ENCODE measurements at regions not wholly inside any gene's neighbourhood (a gene's known extent, or its start where the extent isn't known, plus 50 kb on each side); places are given as distances from the start of the nearest gene placed in this dataset.
A peak's percentile ranks its signal among the peaks of the same experiment; 100 is the strongest.
"Not testable (repeated sequence)": the region's sequence is repeated elsewhere in the genome, so short reads cannot be mapped to it uniquely, and the experiment has no call there.

DNA sequence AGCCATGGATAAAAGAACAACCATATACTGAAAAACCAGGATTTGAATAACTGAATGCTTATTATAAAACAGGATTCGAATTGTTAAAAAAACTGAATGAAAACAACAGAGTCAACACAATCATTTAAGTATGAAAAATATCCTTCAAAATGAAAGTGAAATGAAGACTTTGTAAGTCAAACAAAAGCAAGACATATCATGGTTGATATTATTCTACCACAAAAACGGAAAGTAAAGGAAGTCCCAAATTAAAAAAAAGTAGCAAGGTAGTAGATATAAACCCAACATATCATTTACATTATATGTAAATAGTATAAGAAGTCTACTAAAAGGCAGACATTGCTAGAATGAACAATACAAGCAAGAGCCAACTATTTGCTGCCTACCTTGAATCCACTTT lies 63.1 kb upstream of the POTEC start:
- DNase-seq (ENCODE audit: low read depth); in situ Hi-C loops (cut with HindIII; ENCODE audit: low pct_unique_long_range_greater_than_20kb, low sequenced_read_pairs): not testable (repeated sequence)

DNA sequence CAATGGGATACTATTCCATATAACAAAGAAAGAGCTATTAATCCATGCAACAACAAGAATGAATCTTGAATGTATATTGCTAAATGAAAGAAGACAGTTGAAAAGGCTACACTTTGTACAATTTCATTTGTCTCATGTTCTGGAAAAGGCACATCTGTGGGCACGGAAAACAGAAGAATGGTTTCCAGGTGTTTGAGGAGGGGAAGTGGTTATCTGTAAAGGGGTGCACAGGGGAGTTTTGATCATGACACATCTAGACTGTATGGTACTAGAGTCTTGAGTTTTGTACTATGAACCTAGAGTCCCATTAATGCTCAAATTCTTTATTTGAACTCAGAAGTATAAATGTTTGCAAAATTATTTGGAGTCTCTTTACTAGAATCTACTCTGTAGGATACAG lies 64.0 kb upstream of the POTEC start:
- DNase-seq (ENCODE audit: low read depth); in situ Hi-C loops (cut with HindIII; ENCODE audit: low pct_unique_long_range_greater_than_20kb, low sequenced_read_pairs): not testable (repeated sequence)

DNA sequence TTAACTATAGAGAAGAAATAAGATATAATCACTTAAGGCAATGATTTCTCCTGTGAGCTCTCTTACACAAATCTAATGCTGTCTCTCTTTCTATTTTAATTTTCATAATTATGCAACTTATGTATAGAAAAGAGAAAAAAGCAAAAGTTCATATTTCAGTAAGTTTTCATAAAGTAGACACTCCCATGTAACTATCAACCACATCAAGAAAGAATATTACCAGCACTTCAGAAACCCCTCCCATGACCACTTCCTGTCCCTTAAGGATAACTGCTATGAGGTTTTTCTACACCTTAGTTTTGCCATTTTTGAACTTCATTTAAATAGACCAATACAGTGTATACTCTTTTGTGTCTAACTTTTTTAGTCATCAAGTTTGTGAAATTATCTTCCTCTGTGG lies 69.0 kb upstream of the POTEC start:
- DNase-seq (ENCODE audit: low read depth); in situ Hi-C loops (cut with HindIII; ENCODE audit: low pct_unique_long_range_greater_than_20kb, low sequenced_read_pairs): not testable (repeated sequence)

GRCh38 chr18:14614485-14614884 lies 71.1 kb upstream of the POTEC start:
- in situ Hi-C loops (cut with HindIII; ENCODE audit: low pct_unique_long_range_greater_than_20kb, low sequenced_read_pairs); DNase-seq (ENCODE audit: low read depth): not testable (repeated sequence)

DNA sequence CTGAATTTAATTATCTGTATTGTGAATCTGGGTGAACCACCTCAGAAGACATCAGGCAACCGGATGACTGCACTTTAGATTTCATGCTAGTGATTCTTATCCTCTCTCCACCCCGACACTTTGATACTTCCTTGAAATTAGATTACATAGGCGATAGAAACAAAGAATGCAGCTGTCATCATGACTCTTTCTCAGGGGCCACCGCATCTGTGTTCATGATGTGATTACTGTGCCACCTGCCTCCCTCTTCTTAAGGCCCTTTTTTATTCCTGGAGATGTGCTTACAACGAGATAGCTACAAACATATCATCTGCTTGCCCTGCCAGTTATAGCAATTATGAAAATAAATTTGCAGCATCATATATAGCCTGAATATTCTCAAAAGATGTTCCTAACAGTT lies 83.9 kb upstream of the POTEC start:
- DNase-seq (ENCODE audit: low read depth); in situ Hi-C loops (cut with HindIII; ENCODE audit: low pct_unique_long_range_greater_than_20kb, low sequenced_read_pairs): not testable (repeated sequence)

- DNase-seq (ENCODE audit: low read depth); in situ Hi-C loops (cut with HindIII; ENCODE audit: low pct_unique_long_range_greater_than_20kb, low sequenced_read_pairs): not testable (repeated sequence)
These were observed 85.1 kb upstream of the POTEC start for GRCh38 chr18:14628323-14628978.

DNA sequence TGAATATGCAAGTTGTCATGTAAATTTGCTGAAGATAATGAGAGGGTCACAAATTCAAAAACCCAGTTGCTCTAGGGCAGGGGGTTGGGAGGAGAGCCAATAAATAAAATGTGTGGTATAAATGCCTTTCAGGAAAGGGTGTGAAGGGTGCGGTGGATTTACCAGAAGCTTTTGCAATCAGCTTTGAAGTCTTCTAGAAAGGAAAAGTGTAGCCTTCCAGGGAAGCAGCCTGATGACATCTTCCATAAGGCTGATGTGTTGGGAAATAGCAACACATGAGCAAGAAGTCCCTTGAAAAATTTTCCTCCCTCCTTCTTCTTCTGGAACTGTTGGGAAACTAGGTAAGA lies 85.6 kb upstream of the POTEC start:
- DNase-seq (ENCODE audit: low read depth); in situ Hi-C loops (cut with HindIII; ENCODE audit: low pct_unique_long_range_greater_than_20kb, low sequenced_read_pairs): not testable (repeated sequence)

DNA sequence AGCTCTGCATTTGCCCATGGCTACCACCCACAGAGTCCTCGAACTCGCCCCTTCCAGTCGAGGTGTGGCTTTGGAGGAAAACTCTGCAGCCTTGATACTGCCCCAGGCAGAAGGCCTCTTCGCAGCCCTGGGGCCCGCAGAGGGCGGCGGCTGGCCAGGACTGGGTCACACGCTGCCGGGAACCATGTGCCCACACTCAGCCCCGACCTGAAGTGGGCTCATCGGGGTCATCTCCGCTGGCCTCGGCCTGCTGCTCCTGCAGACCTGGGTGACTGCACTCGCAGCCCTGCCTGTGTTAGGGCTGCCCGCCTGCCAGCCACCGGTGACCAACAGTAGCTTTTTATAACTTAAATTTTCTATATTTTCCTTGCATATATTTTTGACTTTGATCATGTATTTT lies 89.6 kb upstream of the POTEC start:
- in situ Hi-C loops (cut with HindIII; ENCODE audit: low pct_unique_long_range_greater_than_20kb, low sequenced_read_pairs); DNase-seq (ENCODE audit: low read depth): not testable (repeated sequence)

DNA sequence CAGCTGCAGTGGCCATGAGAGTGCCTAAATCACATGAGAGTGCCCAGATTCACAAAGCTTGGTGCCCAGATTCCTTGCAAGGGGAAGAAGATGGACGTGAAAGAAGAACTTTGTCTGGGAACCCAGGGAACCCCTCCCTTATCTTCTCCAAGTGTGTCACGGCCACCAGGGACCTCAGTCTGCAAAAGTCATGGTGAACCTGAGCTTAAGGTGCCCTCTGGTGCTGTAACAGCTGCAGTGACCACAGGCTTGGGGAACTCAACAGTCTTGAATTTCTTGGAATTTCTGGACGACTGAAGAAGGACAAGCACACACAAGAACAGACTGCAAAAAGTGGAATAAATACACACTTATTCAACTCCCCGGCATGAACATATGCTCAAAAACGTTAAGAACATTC lies 94.6 kb upstream of the POTEC start:
- DNase-seq (ENCODE audit: low read depth); in situ Hi-C loops (cut with HindIII; ENCODE audit: low pct_unique_long_range_greater_than_20kb, low sequenced_read_pairs): not testable (repeated sequence)

GRCh38 chr18:14641121-14641520 lies 97.7 kb upstream of the POTEC start:
- DNase-seq (ENCODE audit: low read depth); in situ Hi-C loops (cut with HindIII; ENCODE audit: low pct_unique_long_range_greater_than_20kb, low sequenced_read_pairs): not testable (repeated sequence)

DNA sequence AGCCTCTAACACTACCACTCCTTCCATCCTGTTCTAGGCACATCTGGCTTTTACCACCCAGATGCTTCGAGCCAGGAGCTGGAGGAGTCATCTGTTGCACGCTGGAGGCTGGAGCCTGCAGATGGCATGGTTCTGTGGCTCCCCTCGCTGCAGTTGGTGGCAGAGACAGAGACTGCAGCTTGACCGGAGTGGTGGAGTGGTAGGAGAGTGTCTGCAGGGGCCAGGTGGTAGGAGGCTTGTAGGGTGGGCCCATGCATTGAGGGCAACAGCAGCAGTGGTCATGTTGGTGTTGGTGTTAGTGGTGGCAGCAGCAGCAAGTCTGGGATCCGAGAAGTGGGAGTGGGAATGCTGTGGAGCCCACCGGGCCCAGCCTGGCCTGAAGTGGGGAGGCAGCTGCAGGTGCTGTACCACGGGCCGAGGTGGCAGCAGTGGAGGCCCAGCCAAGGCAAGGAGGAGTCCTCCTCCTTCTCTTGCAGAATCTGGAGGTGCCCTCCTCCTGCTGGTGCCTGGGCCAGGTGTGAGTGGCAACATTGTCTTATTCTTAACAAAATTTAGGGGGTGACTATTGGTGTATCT lies 100.4 kb upstream of the POTEC start:
- in situ Hi-C loops (cut with HindIII; ENCODE audit: low pct_unique_long_range_greater_than_20kb, low sequenced_read_pairs); DNase-seq (ENCODE audit: low read depth): not testable (repeated sequence)

DNA sequence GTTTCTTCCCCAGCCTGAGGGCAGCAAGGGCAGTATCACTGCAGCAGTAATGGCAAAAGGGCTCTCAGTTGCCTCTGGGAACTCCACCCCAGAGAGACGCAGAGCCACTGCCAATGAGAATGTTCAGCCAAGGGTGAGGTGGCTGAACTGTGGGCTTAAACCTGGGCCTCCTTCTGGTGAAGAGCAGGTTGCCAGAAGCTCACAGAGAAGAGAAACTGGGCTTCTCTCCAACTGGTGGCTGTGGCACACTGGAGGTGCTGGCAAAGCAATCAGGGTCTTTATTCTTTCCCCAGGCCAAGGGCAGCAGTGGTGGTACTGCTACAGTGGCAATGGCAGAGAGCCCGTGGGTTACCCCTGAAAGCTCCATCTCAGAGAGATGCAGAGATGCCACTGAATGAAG lies 54.9 kb upstream of the ANKRD30B start:
- in situ Hi-C loops (cut with HindIII; ENCODE audit: low pct_unique_long_range_greater_than_20kb, low sequenced_read_pairs), result not testable (repeated sequence)

DNA sequence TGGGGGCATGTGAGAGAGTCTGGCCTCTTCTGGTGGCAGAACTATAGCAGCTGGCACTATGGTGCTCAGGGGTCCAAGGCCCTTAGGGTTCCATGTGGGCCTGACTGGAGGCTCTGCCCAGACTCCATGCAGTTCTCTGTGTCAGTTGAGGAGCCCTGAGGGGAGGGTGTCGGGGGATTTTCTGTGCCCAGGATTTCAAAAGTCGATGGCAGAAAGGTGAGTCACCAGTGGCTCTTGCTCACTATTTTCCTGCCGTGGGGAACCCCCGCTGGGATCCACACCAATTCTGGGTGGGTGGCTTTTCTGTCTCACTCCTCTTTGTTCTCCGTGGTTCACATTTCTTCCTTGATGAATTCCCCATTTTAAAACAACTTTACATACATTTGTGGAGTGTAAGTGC lies 54.1 kb upstream of the ANKRD30B start:
- in situ Hi-C loops (cut with HindIII; ENCODE audit: low pct_unique_long_range_greater_than_20kb, low sequenced_read_pairs); DNase-seq (ENCODE audit: low read depth): not testable (repeated sequence)

More for the DNA sequence above, 54.9 kb upstream of the ANKRD30B start:
- not testable (repeated sequence) for DNase-seq (ENCODE audit: low read depth)

GRCh38 chr18:14698006-14698405 lies 50.0 kb upstream of the ANKRD30B start:
- peak; percentile 39 for DNase-seq (ENCODE audit: low read depth)
- in situ Hi-C loops (cut with HindIII; ENCODE audit: low pct_unique_long_range_greater_than_20kb, low sequenced_read_pairs), result not testable (repeated sequence)

Data from Caki2 (cell line).